ENCODE measurements at regions not wholly inside any gene's neighbourhood (a gene's known extent, or its start where the extent isn't known, plus 50 kb on each side); places are given as distances from the start of the nearest gene placed in this dataset.

GRCh38 chr11:111128076-111128870 is 117.3 kb upstream of the POU2AF2 start:
- no peaks in the 10 kb centered on the region for H3K4me1 Mint-ChIP-seq
- no peak overlapping the region for H3K4me3 Mint-ChIP-seq
- DNase-seq (ENCODE audit: low spot score in 2 of 2) (no peak), ATAC-seq (replicated peaks; ENCODE audit: extremely low read depth, poor library complexity, severe bottlenecking) (no peak)
- no peaks in the 10 kb centered on the region for H3K9me3 Mint-ChIP-seq
- H3K27ac Mint-ChIP-seq (ENCODE audit: low read depth) = no peak overlapping the region
- H3K36me3 Mint-ChIP-seq (ENCODE audit: insufficient read depth) = no peaks in the 10 kb centered on the region
- H3K27me3 Mint-ChIP-seq = peaks cover 9% of the 10 kb centered on the region

GRCh38 chr11:111124724-111125123 is 120.8 kb upstream of the POU2AF2 start:
- Mint-ChIP-seq H3K4me3 (no peak overlapping the region), H3K36me3 (ENCODE audit: insufficient read depth) (no peaks in the 10 kb centered on the region), H3K27me3 (peaks cover 12% of the 10 kb centered on the region), H3K4me1 (no peaks in the 10 kb centered on the region), H3K9me3 (no peaks in the 10 kb centered on the region), H3K27ac (ENCODE audit: low read depth) (no peak overlapping the region)
- ATAC-seq (replicated peaks; ENCODE audit: extremely low read depth, poor library complexity, severe bottlenecking) = no peak
- DNase-seq (ENCODE audit: low spot score in 2 of 2) = no peak

DNA sequence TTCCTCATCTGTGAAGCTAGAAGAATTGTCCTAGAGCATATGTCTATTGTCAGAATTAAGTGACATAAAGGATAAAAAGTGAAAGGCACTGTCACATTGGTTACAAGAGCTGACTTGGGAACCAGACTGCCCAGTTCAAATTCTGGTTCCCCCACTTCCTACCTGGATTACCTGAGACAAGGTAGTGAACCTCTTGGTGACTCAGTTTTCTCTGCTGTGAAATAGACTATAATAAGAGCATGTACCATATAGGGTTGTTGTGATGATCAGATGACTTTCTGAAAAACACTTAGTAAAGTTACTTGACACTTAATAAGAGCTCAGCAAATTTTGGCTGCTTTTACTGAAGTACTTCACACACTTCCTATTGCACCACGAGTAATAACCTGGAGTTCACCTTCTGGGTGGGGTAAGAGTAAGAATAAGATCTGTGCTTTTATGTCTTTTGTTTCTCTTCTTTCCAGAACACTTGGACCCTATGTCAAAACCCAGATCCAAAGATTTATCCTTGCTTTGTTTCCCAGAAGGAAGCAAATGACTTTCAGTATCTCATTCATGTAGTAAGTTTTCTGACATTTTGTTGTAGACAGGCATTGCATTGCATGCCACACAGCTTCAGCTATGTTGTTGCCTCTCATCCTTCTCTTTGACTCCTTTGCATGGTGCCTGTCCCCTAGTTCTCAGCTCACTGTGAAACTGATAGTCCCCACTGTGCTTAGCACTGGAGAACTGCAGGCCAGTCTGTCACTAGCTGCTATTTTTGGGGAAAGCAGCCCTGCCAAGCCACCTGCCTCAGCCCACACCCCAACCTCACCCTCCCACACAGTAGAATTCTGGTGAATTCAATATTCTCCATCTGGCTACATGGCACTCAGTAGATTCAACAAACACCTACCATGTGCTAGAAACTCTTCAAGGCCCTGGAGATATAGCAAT is 121.8 kb upstream of the POU2AF2 start:
- ATAC-seq (replicated peaks; ENCODE audit: extremely low read depth, poor library complexity, severe bottlenecking) = no peak
- H3K4me1 Mint-ChIP-seq = no peaks in the 10 kb centered on the region
- H3K4me3 Mint-ChIP-seq = no peak overlapping the region

GRCh38 chr11:111120696-111121302 is 124.7 kb upstream of the POU2AF2 start:
- H3K4me1 Mint-ChIP-seq = no peaks in the 10 kb centered on the region
- H3K9me3 Mint-ChIP-seq = no peaks in the 10 kb centered on the region
- peaks cover 29% of the 10 kb centered on the region for H3K27me3 Mint-ChIP-seq
- H3K36me3 Mint-ChIP-seq (ENCODE audit: insufficient read depth) = no peaks in the 10 kb centered on the region
- no peak overlapping the region for H3K27ac Mint-ChIP-seq (ENCODE audit: low read depth)
- ATAC-seq (replicated peaks; ENCODE audit: extremely low read depth, poor library complexity, severe bottlenecking) (no peak), DNase-seq (ENCODE audit: low spot score in 2 of 2) (no peak)
- no peak overlapping the region for H3K4me3 Mint-ChIP-seq

More for the DNA sequence above, 121.8 kb upstream of the POU2AF2 start:
- Mint-ChIP-seq H3K36me3 (ENCODE audit: insufficient read depth) (no peaks in the 10 kb centered on the region), H3K27me3 (peaks cover 21% of the 10 kb centered on the region), H3K9me3 (no peaks in the 10 kb centered on the region), H3K27ac (ENCODE audit: low read depth) (no peak overlapping the region)
- DNase-seq (ENCODE audit: low spot score in 2 of 2) = no peak

DNA sequence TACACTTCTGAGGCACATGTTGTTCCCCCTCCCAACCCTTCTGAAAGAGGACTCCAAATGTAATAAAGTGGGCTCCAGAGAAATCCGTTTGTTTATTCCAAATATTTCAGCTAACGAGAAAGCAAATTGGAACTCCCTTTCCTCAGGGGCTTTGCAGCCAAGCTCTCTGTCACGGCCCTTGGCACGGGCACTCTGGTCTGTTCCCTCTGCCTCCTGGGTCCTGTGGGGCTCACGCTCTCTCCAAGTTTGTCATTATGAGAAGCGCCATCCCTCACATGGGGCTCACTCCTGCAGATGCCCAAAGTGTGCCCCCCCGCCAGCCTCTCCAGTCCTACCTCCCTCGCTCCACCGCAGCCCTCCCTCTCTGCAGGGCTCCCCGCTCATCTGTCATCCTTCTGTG is 125.4 kb upstream of the POU2AF2 start:
- DNase-seq (ENCODE audit: low spot score in 2 of 2) (no peak), ATAC-seq (replicated peaks; ENCODE audit: extremely low read depth, poor library complexity, severe bottlenecking) (no peak)
- Mint-ChIP-seq H3K9me3 (no peaks in the 10 kb centered on the region), H3K27me3 (peaks cover 29% of the 10 kb centered on the region), H3K4me1 (no peaks in the 10 kb centered on the region), H3K27ac (ENCODE audit: low read depth) (no peak overlapping the region), H3K4me3 (no peak overlapping the region), H3K36me3 (ENCODE audit: insufficient read depth) (no peaks in the 10 kb centered on the region)

GRCh38 chr11:111119751-111120150 is 125.8 kb upstream of the POU2AF2 start:
- H3K4me3 Mint-ChIP-seq = no peak overlapping the region
- H3K4me1 Mint-ChIP-seq = no peaks in the 10 kb centered on the region
- H3K36me3 Mint-ChIP-seq (ENCODE audit: insufficient read depth) = no peaks in the 10 kb centered on the region
- no peaks in the 10 kb centered on the region for H3K9me3 Mint-ChIP-seq
- ATAC-seq (replicated peaks; ENCODE audit: extremely low read depth, poor library complexity, severe bottlenecking) (no peak), DNase-seq (ENCODE audit: low spot score in 2 of 2) (no peak)
- H3K27ac Mint-ChIP-seq (ENCODE audit: low read depth) = no peak overlapping the region
- H3K27me3 Mint-ChIP-seq = peaks cover 29% of the 10 kb centered on the region

GRCh38 chr11:111115890-111116289 is 129.6 kb upstream of the POU2AF2 start:
- DNase-seq (ENCODE audit: low spot score in 2 of 2) (no peak), ATAC-seq (replicated peaks; ENCODE audit: extremely low read depth, poor library complexity, severe bottlenecking) (no peak)
- H3K9me3 Mint-ChIP-seq = no peaks in the 10 kb centered on the region
- H3K27me3 Mint-ChIP-seq = peaks cover 28% of the 10 kb centered on the region
- no peak overlapping the region for H3K27ac Mint-ChIP-seq (ENCODE audit: low read depth)
- H3K36me3 Mint-ChIP-seq (ENCODE audit: insufficient read depth) = no peaks in the 10 kb centered on the region
- H3K4me3 Mint-ChIP-seq = no peak overlapping the region
- H3K4me1 Mint-ChIP-seq = no peaks in the 10 kb centered on the region

GRCh38 chr11:111114091-111114490 is 131.4 kb upstream of the POU2AF2 start:
- ATAC-seq (replicated peaks; ENCODE audit: extremely low read depth, poor library complexity, severe bottlenecking) (no peak), DNase-seq (ENCODE audit: low spot score in 2 of 2) (no peak)
- H3K4me3 Mint-ChIP-seq = no peak overlapping the region
- H3K27me3 Mint-ChIP-seq = peaks cover 10% of the 10 kb centered on the region
- no peaks in the 10 kb centered on the region for H3K36me3 Mint-ChIP-seq (ENCODE audit: insufficient read depth)
- no peaks in the 10 kb centered on the region for H3K4me1 Mint-ChIP-seq
- H3K9me3 Mint-ChIP-seq = no peaks in the 10 kb centered on the region
- no peak overlapping the region for H3K27ac Mint-ChIP-seq (ENCODE audit: low read depth)

DNA sequence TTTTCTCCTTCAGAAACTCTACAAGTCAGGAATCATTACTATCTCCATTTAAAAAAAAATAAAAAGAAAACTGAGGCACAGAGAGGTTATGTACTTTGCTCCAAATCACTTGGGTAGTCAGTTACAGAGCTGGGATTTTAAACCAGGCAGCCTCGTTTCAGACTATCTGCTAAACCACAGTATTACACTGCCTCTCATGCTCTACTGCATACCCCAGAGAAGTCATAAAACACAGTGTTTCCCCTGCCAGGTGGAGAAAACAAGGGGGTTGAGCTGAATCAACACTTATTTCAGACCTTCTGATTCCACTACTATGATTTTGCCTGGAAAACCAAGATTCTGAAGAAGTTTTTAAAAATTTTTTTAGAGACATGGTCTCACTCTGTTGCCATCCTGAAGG is 132.9 kb upstream of the POU2AF2 start:
- H3K4me3 Mint-ChIP-seq = no peak overlapping the region
- no peak for DNase-seq (ENCODE audit: low spot score in 2 of 2)
- ATAC-seq (replicated peaks; ENCODE audit: extremely low read depth, poor library complexity, severe bottlenecking) = no peak
- H3K27ac Mint-ChIP-seq (ENCODE audit: low read depth) = no peak overlapping the region
- H3K27me3 Mint-ChIP-seq = no peaks in the 10 kb centered on the region
- H3K9me3 Mint-ChIP-seq = no peaks in the 10 kb centered on the region
- no peaks in the 10 kb centered on the region for H3K36me3 Mint-ChIP-seq (ENCODE audit: insufficient read depth)
- no peaks in the 10 kb centered on the region for H3K4me1 Mint-ChIP-seq

DNA sequence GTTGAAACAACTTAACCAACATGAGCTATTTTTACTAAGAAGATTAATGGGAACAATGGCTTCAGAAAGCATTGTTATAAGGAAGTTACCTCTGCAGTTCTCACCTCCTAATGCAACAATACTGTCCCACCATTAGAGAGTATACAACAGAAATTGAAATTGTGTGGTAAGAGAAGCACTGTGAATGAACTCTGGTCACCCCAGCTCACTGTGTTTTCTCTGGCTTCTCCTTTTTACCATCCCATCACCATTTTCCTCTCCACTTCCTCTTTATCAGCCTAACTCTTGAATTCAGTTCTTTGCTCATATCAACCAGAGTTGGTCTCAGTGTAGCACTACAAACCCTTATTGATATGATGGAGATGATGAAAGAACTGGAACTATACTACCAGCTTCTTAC is 138.0 kb upstream of the POU2AF2 start:
- ATAC-seq (replicated peaks; ENCODE audit: extremely low read depth, poor library complexity, severe bottlenecking) = no peak
- Mint-ChIP-seq H3K4me3 (no peak overlapping the region), H3K9me3 (no peaks in the 10 kb centered on the region), H3K27ac (ENCODE audit: low read depth) (no peak overlapping the region), H3K27me3 (peaks cover 18% of the 10 kb centered on the region), H3K36me3 (ENCODE audit: insufficient read depth) (no peaks in the 10 kb centered on the region), H3K4me1 (no peaks in the 10 kb centered on the region)
- no peak for DNase-seq (ENCODE audit: low spot score in 2 of 2)

DNA sequence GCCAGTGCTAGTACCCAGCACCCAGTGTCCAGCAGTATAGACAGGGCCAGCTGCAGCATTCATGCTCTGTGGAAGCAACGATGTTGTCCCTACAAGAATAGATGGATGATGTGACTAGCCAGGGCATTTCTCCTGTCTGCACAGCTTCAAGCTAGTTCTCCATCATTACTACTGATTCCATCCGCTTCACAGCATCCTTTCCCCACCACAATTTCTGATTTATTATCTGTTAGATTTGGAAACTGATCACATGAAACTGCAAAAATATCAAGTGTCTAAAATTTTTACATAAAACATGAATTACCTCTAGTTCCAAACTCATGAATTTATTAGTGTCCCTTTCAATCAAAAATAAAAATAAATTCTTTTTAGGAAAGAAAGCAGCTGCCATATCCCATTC is 138.9 kb upstream of the POU2AF2 start:
- ATAC-seq (replicated peaks; ENCODE audit: extremely low read depth, poor library complexity, severe bottlenecking) = no peak
- Mint-ChIP-seq H3K4me3 (no peak overlapping the region), H3K27ac (ENCODE audit: low read depth) (no peak overlapping the region)

GRCh38 chr11:111105566-111105965 is 140.0 kb upstream of the POU2AF2 start:
- no peak overlapping the region for H3K4me3 Mint-ChIP-seq
- ATAC-seq (replicated peaks; ENCODE audit: extremely low read depth, poor library complexity, severe bottlenecking) (no peak), DNase-seq (ENCODE audit: low spot score in 2 of 2) (no peak)
- no peaks in the 10 kb centered on the region for H3K36me3 Mint-ChIP-seq (ENCODE audit: insufficient read depth)
- H3K27ac Mint-ChIP-seq (ENCODE audit: low read depth) = no peak overlapping the region
- H3K9me3 Mint-ChIP-seq = peaks cover under 1% of the 10 kb centered on the region
- no peaks in the 10 kb centered on the region for H3K4me1 Mint-ChIP-seq
- H3K27me3 Mint-ChIP-seq = peaks cover 23% of the 10 kb centered on the region

More for the DNA sequence above, 138.9 kb upstream of the POU2AF2 start:
- no peak for DNase-seq (ENCODE audit: low spot score in 2 of 2)
- peaks cover 18% of the 10 kb centered on the region for H3K27me3 Mint-ChIP-seq
- H3K36me3 Mint-ChIP-seq (ENCODE audit: insufficient read depth) = no peaks in the 10 kb centered on the region
- H3K9me3 Mint-ChIP-seq = no peaks in the 10 kb centered on the region
- H3K4me1 Mint-ChIP-seq = no peaks in the 10 kb centered on the region
